ENCODE measurements at regions not wholly inside any gene's neighbourhood (a gene's known extent, or its start where the extent isn't known, plus 50 kb on each side); places are given as distances from the start of the nearest gene placed in this dataset.

DNA sequence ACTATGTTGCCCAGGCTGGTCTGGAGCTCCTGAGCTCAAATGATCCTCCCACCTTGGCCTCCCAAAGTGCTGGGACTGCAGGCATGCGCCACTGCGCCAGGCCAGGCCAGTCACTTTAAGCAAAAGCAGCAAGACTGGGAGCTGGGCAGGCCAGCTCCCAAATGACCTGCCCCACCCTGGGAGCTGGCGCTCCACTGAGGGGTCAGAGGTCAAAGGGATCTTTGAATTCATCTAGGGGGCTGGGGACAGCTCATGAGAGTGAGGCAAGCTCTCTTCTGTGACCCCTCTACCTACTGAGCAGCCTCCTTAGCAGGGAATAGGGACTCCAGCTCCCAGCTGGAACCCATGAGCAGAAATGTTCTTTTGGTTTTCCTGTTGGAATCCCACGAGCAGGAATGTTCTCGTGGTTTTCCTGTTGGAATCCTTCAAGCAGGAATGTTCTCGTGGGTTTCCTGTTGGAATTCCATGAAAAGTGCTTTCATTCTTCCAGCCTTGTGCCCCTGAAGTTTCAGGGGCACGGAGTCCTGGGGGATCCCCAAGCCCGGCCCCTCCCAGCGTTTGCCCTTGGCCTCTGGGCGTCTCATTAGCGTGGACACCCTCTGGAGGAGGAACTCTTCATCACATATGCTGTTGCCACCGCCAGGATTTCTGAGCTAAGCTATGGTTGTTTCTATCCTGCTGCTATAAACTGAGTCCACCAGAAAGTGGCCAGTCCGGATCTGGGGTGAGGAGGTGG is 162.0 kb upstream of the HAAO start:
- Histone ChIP-seq H3K27me3 (ENCODE audit: control insufficient read depth, insufficient read depth, low read length) (no peaks in the 10 kb centered on the region), H3K36me3 (ENCODE audit: control insufficient read depth, insufficient read depth, low read length) (no peaks in the 10 kb centered on the region), H3K27ac (ENCODE audit: low read length) (peak overlapping the region; percentile 56), H3K9me3 (ENCODE audit: control insufficient read depth, low read depth, low read length) (no peaks in the 10 kb centered on the region), H3K4me1 (ENCODE audit: control insufficient read depth, insufficient read depth, low read length) (peaks cover 63% of the 10 kb centered on the region), H3K4me3 (ENCODE audit: low read length) (no peak overlapping the region)
- no CpG with 5 or more reads among the region's 13 CpGs for WGBS (ENCODE audit: insufficient coverage, low lambda C conversion rate)
- no peak for DNase-seq

- DNase-seq = no peak
- H3K36me3 ChIP-seq (ENCODE audit: control insufficient read depth, insufficient read depth, low read length) = no peaks in the 10 kb centered on the region
- no peak overlapping the region for H3K4me3 ChIP-seq (ENCODE audit: low read length)
- H3K9me3 ChIP-seq (ENCODE audit: control insufficient read depth, low read depth, low read length) = no peaks in the 10 kb centered on the region
- no CpG with 5 or more reads among the region's 7 CpGs for WGBS (ENCODE audit: insufficient coverage, low lambda C conversion rate)
- peaks cover 64% of the 10 kb centered on the region for H3K4me1 ChIP-seq (ENCODE audit: control insufficient read depth, insufficient read depth, low read length)
- H3K27ac ChIP-seq (ENCODE audit: low read length) = no peak overlapping the region
- H3K27me3 ChIP-seq (ENCODE audit: control insufficient read depth, insufficient read depth, low read length) = no peaks in the 10 kb centered on the region
Observed at GRCh38 chr2:42953216-42953615, 160.8 kb upstream of the HAAO start.

GRCh38 chr2:42951263-42951938 is 159.0 kb upstream of the HAAO start:
- no peaks in the 10 kb centered on the region for H3K27me3 ChIP-seq (ENCODE audit: control insufficient read depth, insufficient read depth, low read length)
- no peaks in the 10 kb centered on the region for H3K36me3 ChIP-seq (ENCODE audit: control insufficient read depth, insufficient read depth, low read length)
- no peak overlapping the region for H3K27ac ChIP-seq (ENCODE audit: low read length)
- peaks cover 61% of the 10 kb centered on the region for H3K4me1 ChIP-seq (ENCODE audit: control insufficient read depth, insufficient read depth, low read length)
- H3K4me3 ChIP-seq (ENCODE audit: low read length) = no peak overlapping the region
- DNase-seq = no peak
- WGBS (ENCODE audit: insufficient coverage, low lambda C conversion rate) = 33% methylated on average over 1 of the region's 8 CpGs
- no peaks in the 10 kb centered on the region for H3K9me3 ChIP-seq (ENCODE audit: control insufficient read depth, low read depth, low read length)

- Histone ChIP-seq H3K27me3 (ENCODE audit: control insufficient read depth, insufficient read depth, low read length) (no peaks in the 10 kb centered on the region), H3K4me3 (ENCODE audit: low read length) (no peak overlapping the region), H3K27ac (ENCODE audit: low read length) (peak overlapping the region; percentile 21), H3K36me3 (ENCODE audit: control insufficient read depth, insufficient read depth, low read length) (no peaks in the 10 kb centered on the region), H3K4me1 (ENCODE audit: control insufficient read depth, insufficient read depth, low read length) (peaks cover 43% of the 10 kb centered on the region), H3K9me3 (ENCODE audit: control insufficient read depth, low read depth, low read length) (no peaks in the 10 kb centered on the region)
- 40% methylated on average over 1 of the region's 6 CpGs for WGBS (ENCODE audit: insufficient coverage, low lambda C conversion rate)
- peak in 1 of 2 donors; percentile 56 for DNase-seq
Observed at GRCh38 chr2:42949125-42949524, 156.7 kb upstream of the HAAO start.

DNA sequence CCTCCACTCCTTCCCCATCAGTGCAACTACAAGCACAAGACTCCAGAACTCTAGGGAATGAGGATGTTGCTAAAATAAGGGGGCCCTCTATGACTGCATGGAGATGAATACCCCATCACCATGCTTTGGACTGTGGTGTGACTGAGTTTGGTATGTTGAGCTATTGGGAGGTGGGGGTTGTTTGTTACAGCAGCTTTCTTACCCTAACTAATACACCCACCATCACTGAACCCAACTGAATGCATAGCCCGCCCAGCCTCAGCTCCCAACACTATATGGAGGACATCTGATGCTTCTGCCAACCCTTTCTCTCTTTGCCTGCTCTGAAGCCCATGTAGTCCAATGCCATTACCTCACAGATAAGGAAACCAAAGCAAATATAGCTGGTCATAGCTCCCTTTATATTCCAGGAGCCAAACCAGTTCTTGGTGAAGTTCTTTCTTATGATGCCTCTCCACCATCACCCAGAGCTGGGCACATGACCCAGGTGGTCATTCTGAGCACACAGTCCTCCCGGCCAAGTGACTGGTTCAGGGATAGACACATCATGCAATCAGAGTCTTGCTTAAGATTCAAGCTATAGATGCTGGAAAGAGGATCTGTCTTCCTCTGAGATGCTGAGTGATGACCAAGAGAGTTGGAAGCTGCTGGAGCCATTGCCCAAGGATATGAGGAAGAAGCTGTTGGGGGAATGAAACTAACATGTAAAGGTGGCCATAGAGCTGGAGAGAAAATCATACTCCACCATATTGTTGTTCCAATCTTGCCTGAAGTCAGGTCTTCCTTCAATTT is 155.6 kb upstream of the HAAO start:
- no peak overlapping the region for H3K27ac ChIP-seq (ENCODE audit: low read length)
- no peak for DNase-seq
- no CpG with 5 or more reads among the region's 2 CpGs for WGBS (ENCODE audit: insufficient coverage, low lambda C conversion rate)
- H3K9me3 ChIP-seq (ENCODE audit: control insufficient read depth, low read depth, low read length) = no peaks in the 10 kb centered on the region
- H3K4me3 ChIP-seq (ENCODE audit: low read length) = no peak overlapping the region
- peaks cover 36% of the 10 kb centered on the region for H3K4me1 ChIP-seq (ENCODE audit: control insufficient read depth, insufficient read depth, low read length)
- H3K27me3 ChIP-seq (ENCODE audit: control insufficient read depth, insufficient read depth, low read length) = no peaks in the 10 kb centered on the region
- H3K36me3 ChIP-seq (ENCODE audit: control insufficient read depth, insufficient read depth, low read length) = no peaks in the 10 kb centered on the region

DNA sequence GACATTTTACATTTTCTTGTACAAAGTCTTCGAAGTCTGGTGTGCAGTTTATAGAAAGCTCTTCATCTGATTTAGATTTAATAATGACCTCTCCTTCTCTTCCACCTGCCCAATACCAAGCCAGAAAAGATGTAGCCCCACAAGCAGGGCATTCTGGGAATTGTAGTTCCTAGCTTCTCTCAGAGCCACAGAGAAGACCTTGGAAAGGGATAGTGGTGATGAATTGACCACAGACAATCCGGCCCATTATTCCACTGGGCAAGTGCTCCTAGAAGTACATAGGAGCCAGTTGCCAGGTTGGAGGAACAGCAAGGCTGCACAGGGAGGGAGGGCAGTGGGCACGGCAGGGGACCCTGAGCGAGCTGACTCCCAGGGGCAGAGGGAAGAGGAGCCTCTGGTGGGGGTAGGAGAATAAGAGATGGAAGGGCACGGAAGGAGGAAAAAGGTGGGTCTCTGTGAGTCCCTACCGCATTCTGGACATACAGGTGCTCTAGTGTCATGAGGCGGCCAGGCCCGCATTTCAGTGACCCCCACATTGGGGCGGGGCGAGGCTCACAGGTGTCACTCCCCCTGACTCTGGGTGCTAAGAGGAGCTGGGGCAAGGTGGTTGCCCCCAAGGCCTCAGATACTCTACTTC is 152.5 kb upstream of the HAAO start:
- Histone ChIP-seq H3K27me3 (ENCODE audit: control insufficient read depth, insufficient read depth, low read length) (no peaks in the 10 kb centered on the region), H3K4me3 (ENCODE audit: low read length) (no peak overlapping the region), H3K36me3 (ENCODE audit: control insufficient read depth, insufficient read depth, low read length) (no peaks in the 10 kb centered on the region), H3K9me3 (ENCODE audit: control insufficient read depth, low read depth, low read length) (no peaks in the 10 kb centered on the region), H3K27ac (ENCODE audit: low read length) (no peak overlapping the region), H3K4me1 (ENCODE audit: control insufficient read depth, insufficient read depth, low read length) (peaks cover 32% of the 10 kb centered on the region)
- DNase-seq = no peak
- 100% methylated on average over 1 of the region's 10 CpGs for WGBS (ENCODE audit: insufficient coverage, low lambda C conversion rate)

- H3K27ac ChIP-seq (ENCODE audit: low read length) = no peak overlapping the region
- no peak for DNase-seq
- no peaks in the 10 kb centered on the region for H3K9me3 ChIP-seq (ENCODE audit: control insufficient read depth, low read depth, low read length)
- no peaks in the 10 kb centered on the region for H3K36me3 ChIP-seq (ENCODE audit: control insufficient read depth, insufficient read depth, low read length)
- peaks cover 19% of the 10 kb centered on the region for H3K4me1 ChIP-seq (ENCODE audit: control insufficient read depth, insufficient read depth, low read length)
- H3K27me3 ChIP-seq (ENCODE audit: control insufficient read depth, insufficient read depth, low read length) = no peaks in the 10 kb centered on the region
- WGBS (ENCODE audit: insufficient coverage, low lambda C conversion rate) = 100% methylated on average over 3 of the region's 13 CpGs
- no peak overlapping the region for H3K4me3 ChIP-seq (ENCODE audit: low read length)
Observed at GRCh38 chr2:42942990-42943493, 150.7 kb upstream of the HAAO start.

DNA sequence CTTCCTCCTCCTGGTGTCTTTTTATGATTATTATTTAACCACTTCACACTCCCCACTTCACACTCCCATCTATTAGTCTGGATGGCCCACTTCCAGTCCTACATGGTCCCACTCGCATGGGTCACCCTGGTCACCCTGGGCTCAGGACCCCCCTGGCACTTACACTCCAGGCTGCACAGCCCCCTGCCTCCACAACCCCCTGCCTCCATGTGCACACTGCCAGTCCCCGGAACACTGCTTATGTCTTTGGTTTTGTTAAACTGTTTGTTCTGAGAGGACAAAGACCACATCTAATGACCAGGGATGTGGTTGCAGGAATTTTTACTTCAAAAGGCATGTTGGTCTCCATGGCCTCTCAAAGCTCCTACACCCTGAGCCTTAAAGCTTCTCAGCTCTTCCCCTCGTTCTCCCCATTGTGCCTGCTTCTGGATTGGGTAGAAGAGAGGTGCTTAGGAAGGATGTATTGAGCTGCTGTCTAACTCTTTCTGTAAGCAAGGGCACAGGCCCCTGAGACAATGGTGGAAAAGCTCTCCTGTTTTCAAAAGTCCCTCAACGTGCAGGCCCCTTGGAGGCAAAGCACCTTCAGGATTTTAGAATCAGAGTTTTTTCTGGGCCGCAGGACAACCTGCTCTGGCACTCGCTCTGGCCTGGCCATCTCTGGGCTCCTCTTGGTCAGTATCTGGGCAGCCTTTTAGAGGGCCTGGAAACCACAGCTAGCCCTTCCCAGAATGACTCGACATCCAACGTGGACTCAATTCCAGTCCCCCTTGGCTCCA is 150.0 kb upstream of the HAAO start:
- Histone ChIP-seq H3K4me1 (ENCODE audit: control insufficient read depth, insufficient read depth, low read length) (peaks cover 17% of the 10 kb centered on the region), H3K4me3 (ENCODE audit: low read length) (no peak overlapping the region), H3K9me3 (ENCODE audit: control insufficient read depth, low read depth, low read length) (no peaks in the 10 kb centered on the region), H3K27ac (ENCODE audit: low read length) (no peak overlapping the region), H3K36me3 (ENCODE audit: control insufficient read depth, insufficient read depth, low read length) (no peaks in the 10 kb centered on the region), H3K27me3 (ENCODE audit: control insufficient read depth, insufficient read depth, low read length) (no peaks in the 10 kb centered on the region)
- WGBS (ENCODE audit: insufficient coverage, low lambda C conversion rate) = 100% methylated on average over 1 of the region's 8 CpGs
- no peak for DNase-seq

DNA sequence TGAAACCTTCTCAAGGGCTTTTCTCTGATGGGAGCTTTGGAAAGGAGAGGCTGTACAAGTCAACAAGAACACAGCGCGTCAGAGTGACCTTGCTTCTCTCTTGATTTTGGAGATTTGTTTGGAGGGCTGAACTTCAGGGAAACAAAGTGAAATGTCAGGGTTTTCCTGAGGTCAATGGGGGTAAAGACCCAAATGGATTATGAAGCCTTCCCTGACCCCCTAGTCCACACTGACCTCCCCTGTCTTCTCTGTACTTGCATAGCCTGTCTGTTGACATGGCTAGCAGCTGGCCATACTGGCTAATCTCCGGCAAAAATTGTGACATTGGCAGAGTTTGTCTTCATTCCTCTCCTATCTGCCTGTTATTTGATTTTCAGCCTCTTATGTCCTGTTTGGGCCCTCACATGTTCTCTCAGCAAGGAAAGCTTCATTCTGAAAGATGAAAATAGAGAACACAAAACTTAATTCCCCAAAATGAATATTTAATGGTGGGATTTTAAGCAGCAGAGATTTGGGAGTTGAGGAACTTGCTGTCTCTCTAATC is 149.3 kb upstream of the HAAO start:
- H3K9me3 ChIP-seq (ENCODE audit: control insufficient read depth, low read depth, low read length) = no peaks in the 10 kb centered on the region
- H3K36me3 ChIP-seq (ENCODE audit: control insufficient read depth, insufficient read depth, low read length) = no peaks in the 10 kb centered on the region
- no peak overlapping the region for H3K4me3 ChIP-seq (ENCODE audit: low read length)
- no CpG with 5 or more reads among the region's 3 CpGs for WGBS (ENCODE audit: insufficient coverage, low lambda C conversion rate)
- DNase-seq = no peak
- H3K4me1 ChIP-seq (ENCODE audit: control insufficient read depth, insufficient read depth, low read length) = peaks cover 11% of the 10 kb centered on the region
- H3K27me3 ChIP-seq (ENCODE audit: control insufficient read depth, insufficient read depth, low read length) = no peaks in the 10 kb centered on the region
- no peak overlapping the region for H3K27ac ChIP-seq (ENCODE audit: low read length)

All from large intestine (tissue), 3 donors.